HepG2 (cell line): ENCODE measurements at regions not wholly inside any gene's neighbourhood (a gene's known extent, or its start where the extent isn't known, plus 50 kb on each side); places are given as distances from the start of the nearest gene placed in this dataset.

Experiments used
- ATAC-seq: fragments of 200-7000 bp; cut with Tn5 transposase; 3 replicates; pipeline ENCODE4 v1.9.1; 2020; ENCODE audit warnings: mild to moderate bottlenecking, moderate library complexity
- BruUV-seq: library from RNA; stranded (reverse); fragments of 400-500 nt; replicated peaks from 2 replicates; lab custom pipeline; 2021; lab: Mats Ljungman, UMichigan
- CTCF ChIA-PET: fragments of 300-600 bp; formaldehyde crosslinking; extraction: SDS; loops from one replicate; lab custom pipeline; 2021; ENCODE audit warnings: low total read pairs, inconsistent platforms, low intra/inter-chr PET ratio; lab: Yijun Ruan, JAX
- POLR2A ChIA-PET: fragments of 350-600 bp; sonication (Branson Sonifier 250); formaldehyde crosslinking; loops from one replicate; lab custom pipeline; 2020; ENCODE audit warnings: antibody characterized with exemption, inconsistent platforms; lab: Yijun Ruan, JAX
- DNase-seq: peaks from one replicate; pipeline ENCODE4 v3.0.0-alpha.2; 2015; ENCODE audit warnings: low spot score
- FAIRE-seq: peaks from 3 replicates; lab custom pipeline; 2011; peaks lifted over from hg19 to GRCh38; lab: Jason Lieb, UNC
- H2AFZ ChIP-seq: one replicate; pipeline ENCODE4 v1.6.1; 2011; ENCODE audit warnings: low read length, inconsistent platforms
- H3K27ac ChIP-seq: fragments of 300-600 bp; 3 replicates; pipeline ENCODE4 v1.8.0; 2011; ENCODE audit warnings: mixed run types, mild to moderate bottlenecking, mixed read lengths, low read length, inconsistent platforms; ENCODE audit not compliant: insufficient read depth; ENCODE audit errors: extremely low read length
- H3K27me3 ChIP-seq, 2 experiments: fragments of 200-600 bp in 1 of 2; 2 replicates in 1 of 2; 3 replicates in 1 of 2; pipeline versions ENCODE4 v1.6.0 to v1.8.0; 2011; ENCODE audit warnings: low read length in 2 of 2, mild to moderate bottlenecking in 2 of 2, moderate library complexity in 2 of 2, inconsistent platforms in 1 of 2; ENCODE audit not compliant: insufficient read depth in 2 of 2, control insufficient read depth in 1 of 2
- H3K36me3 ChIP-seq, 2 experiments: fragments of 200-600 bp in 1 of 2; replicated peaks in 1 of 2; 2 replicates in 1 of 2; 3 replicates in 1 of 2; pipeline versions ENCODE4 v1.5.1 to v1.8.0; 2011; ENCODE audit warnings: low read length in 2 of 2, inconsistent platforms in 1 of 2; ENCODE audit not compliant: insufficient read depth in 2 of 2, control insufficient read depth in 1 of 2
- H3K4me1 ChIP-seq: 2 replicates; pipeline ENCODE4 v1.5.1; 2012; ENCODE audit warnings: low read length, inconsistent platforms; ENCODE audit not compliant: insufficient read depth
- H3K4me2 ChIP-seq: 2 replicates; pipeline ENCODE4 v1.6.0; 2011; ENCODE audit warnings: low read depth, low read length, inconsistent platforms
- H3K4me3 ChIP-seq, 3 experiments: fragments of 200-600 bp in 1 of 3; sonication (generic), shearing (Covaris generic) in 1 of 3; replicated peaks in 1 of 3; 2 replicates each; pipeline ENCODE4 v1.5.1; 2011 to 2016; ENCODE audit warnings: low read length in 3 of 3, inconsistent platforms in 2 of 3, low read depth in 2 of 3, mild to moderate bottlenecking in 2 of 3, control low read depth in 1 of 3, mixed read lengths in 1 of 3; ENCODE audit not compliant: insufficient read depth in 1 of 3
- H3K79me2 ChIP-seq: one replicate; pipeline ENCODE4 v1.6.1; 2011; ENCODE audit warnings: low read length, inconsistent platforms; ENCODE audit not compliant: insufficient read depth
- H3K9ac ChIP-seq: 2 replicates; pipeline ENCODE4 v1.6.0; 2011; ENCODE audit warnings: mild to moderate bottlenecking, low read depth, low read length, inconsistent platforms; ENCODE audit not compliant: insufficient read depth
- H3K9me3 ChIP-seq: 2 replicates; pipeline ENCODE4 v1.5.1; 2012; ENCODE audit warnings: mild to moderate bottlenecking, low read length
- H4K20me1 ChIP-seq: 2 replicates; pipeline ENCODE4 v1.6.0; 2011; ENCODE audit warnings: inconsistent platforms, mild to moderate bottlenecking, low read length, moderate library complexity; ENCODE audit not compliant: insufficient read depth
- HNRNPH1 ChIP-seq: fragments of 200-400 bp; formaldehyde crosslinking; optimal IDR thresholded peaks from 2 replicates; pipeline ENCODE3; 2017; ENCODE audit warnings: mild to moderate bottlenecking, low read depth, low read length
- IKZF1 ChIP-seq: fragments of 450-650 bp; IDR thresholded peaks from 2 replicates; pipeline ENCODE4 v1.7.1; 2016
- PHB2 ChIP-seq: fragments of 450-650 bp; IDR thresholded peaks from 2 replicates; pipeline ENCODE4 v1.6.1; 2018; ENCODE audit not compliant: partially characterized antibody
- SMAD3 ChIP-seq: sonication (generic); formaldehyde crosslinking; IDR thresholded peaks from 2 replicates; pipeline ENCODE4 v1.4.0; 2020; ENCODE audit warnings: missing genetic modification reagents
- SOX13 ChIP-seq, 3 experiments: fragments of 450-650 bp in 1 of 3; sonication (generic) in 1 of 3; formaldehyde crosslinking in 1 of 3; IDR thresholded peaks in 2 of 3; conservative IDR thresholded peaks in 1 of 3; 2 replicates each; pipeline versions ENCODE4 v1.5.0 to v1.6.1; 2016 to 2020; ENCODE audit warnings: antibody characterized with exemption in 1 of 3, mild to moderate bottlenecking in 1 of 3, missing compliant biosample characterization in 1 of 3, missing genetic modification reagents in 1 of 3, moderate library complexity in 1 of 3
- TOE1 ChIP-seq: sonication (generic); formaldehyde crosslinking; IDR thresholded peaks from 2 replicates; pipeline ENCODE4 v1.4.0; 2020; ENCODE audit warnings: mild to moderate bottlenecking, missing genetic modification reagents
- ZNF18 ChIP-seq: sonication (generic); formaldehyde crosslinking; IDR thresholded peaks from 2 replicates; pipeline ENCODE4 v1.8.0; 2022; ENCODE audit warnings: mild to moderate bottlenecking, missing genetic modification reagents; ENCODE audit not compliant: insufficient replicate concordance
- ZNF572 ChIP-seq: sonication (generic); formaldehyde crosslinking; IDR thresholded peaks from 2 replicates; pipeline ENCODE4 v1.5.1; 2020; ENCODE audit warnings: mild to moderate bottlenecking, missing genetic modification reagents
- ZNF710 ChIP-seq: sonication (generic); formaldehyde crosslinking; IDR thresholded peaks from 2 replicates; pipeline ENCODE4 v1.5.0; 2020; ENCODE audit warnings: mild to moderate bottlenecking, missing genetic modification reagents, borderline replicate concordance
- ZNF777 ChIP-seq: sonication (generic); formaldehyde crosslinking; IDR thresholded peaks from 2 replicates; pipeline ENCODE4 v1.4.0; 2020; ENCODE audit warnings: missing genetic modification reagents
- WGBS: methylation state at CpG from one replicate; pipeline ENCODE4 v1.1.6; 2017; ENCODE audit warnings: low lambda C conversion rate; 5-methylcytosine and 5-hydroxymethylcytosine counted together
- in situ Hi-C: cut with HindIII; loops from 2 replicates; pipeline ENCODE4 v1.10.0; 2017; ENCODE audit warnings: low pct_unique_long_range_greater_than_20kb; ENCODE audit not compliant: extremely low pct_ligation_motif_present
- intact Hi-C: fragments of 100-400 bp; cut with micrococcal nuclease; formaldehyde crosslinking; loops from one replicate; pipeline ENCODE4 v1.10.0; 2022; ENCODE audit not compliant: unreplicated experiment

- POLR2A ChIA-PET: no interaction called here
- H3K27ac ChIP-seq: no peak overlapping the region
- no peaks in the 10 kb centered on the region for H3K27me3 ChIP-seq
- H3K36me3 ChIP-seq: no peaks in the 10 kb centered on the region
- no peak overlapping the region for H3K4me3 ChIP-seq
- H3K9ac ChIP-seq: no peak overlapping the region
- ATAC-seq: no peak
- CTCF ChIA-PET: no interaction called here
- no peak for DNase-seq
- no TSS peak for BruUV-seq
- no peak for FAIRE-seq
- no peak overlapping the region for H3K4me2 ChIP-seq
- H3K79me2 ChIP-seq: no peaks in the 10 kb centered on the region
- in situ Hi-C loops: no loop called here
- no peak for TF ChIP-seq HNRNPH1
- TF ChIP-seq SOX13 (IDR thresholded peaks at IDR 0.05): no peak
- no peak for TF ChIP-seq SOX13 (CRISPR knock-in tag; conservative IDR thresholded peaks at IDR 0.05 in 1 of 2, IDR thresholded peaks at IDR 0.05 in 1 of 2)
- no peak for TF ChIP-seq ZNF777
- no peak for TF ChIP-seq ZNF572 (CRISPR knock-in tag)
- TF ChIP-seq TOE1: no peak
- TF ChIP-seq ZNF710: no peak
- TF ChIP-seq SMAD3: no peak
- TF ChIP-seq PHB2: peak; percentile 65
- 0 out of 2 replicates have a peak, but pooled peaks have one; percentile 68 for TF ChIP-seq IKZF1
- TF ChIP-seq ZNF18 (CRISPR knock-in tag): no peak
- TF ChIP-seq, all 625 proteins: peak for 2
- intact Hi-C loops: no loop called here
- no peaks in the 10 kb centered on the region for H4K20me1 ChIP-seq
- H3K9me3 ChIP-seq: no peaks in the 10 kb centered on the region
- no peaks in the 10 kb centered on the region for H3K4me1 ChIP-seq
- H2AFZ ChIP-seq: no peak overlapping the region
- 46% methylated on average over 2 of the region's 2 CpGs for WGBS
Observed at GRCh38 chr20:40449144-40449690, 239.8 kb downstream of the MAFB start.
